Right renal cortex interstitium (tissue), 3 donors: ENCODE measurements at regions not wholly inside any gene's neighbourhood (a gene's known extent, or its start where the extent isn't known, plus 50 kb on each side); places are given as distances from the start of the nearest gene placed in this dataset.
"Not testable (repeated sequence)": the region's sequence is repeated elsewhere in the genome, so short reads cannot be mapped to it uniquely, and the experiment has no call there.

Experiments used
- DNase-seq, 3 donors: peaks; one replicate each; pipeline ENCODE4 v3.0.0-alpha.2; 2013; ENCODE audit warnings: low read depth in 3 of 3, low spot score in 2 of 3

GRCh38 chr13:54004026-54004699 lies 975.5 kb downstream of the OLFM4 start:
- no peak for DNase-seq

DNA sequence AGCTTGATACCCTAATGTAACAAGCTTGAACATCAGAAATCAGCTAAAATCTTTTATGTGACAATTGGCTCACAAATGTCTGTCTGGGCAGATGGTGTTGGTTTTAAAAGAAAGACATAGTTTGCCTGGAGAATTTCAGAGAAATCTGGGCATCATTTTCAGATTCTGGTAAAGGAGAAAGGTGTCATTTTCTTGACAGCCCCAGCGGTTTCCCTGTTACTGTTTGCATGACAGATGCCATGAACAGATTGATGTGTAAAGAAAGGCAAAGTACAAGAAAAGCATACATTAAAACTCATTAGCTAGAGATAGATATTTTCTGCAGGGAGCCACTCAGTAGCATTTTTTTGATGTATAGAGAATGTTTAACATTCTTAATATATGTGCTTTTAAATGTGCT lies 987.9 kb downstream of the OLFM4 start:
- DNase-seq = no peak

- no peak for DNase-seq
Observed at GRCh38 chr13:54018485-54018884, 989.9 kb downstream of the OLFM4 start.

DNA sequence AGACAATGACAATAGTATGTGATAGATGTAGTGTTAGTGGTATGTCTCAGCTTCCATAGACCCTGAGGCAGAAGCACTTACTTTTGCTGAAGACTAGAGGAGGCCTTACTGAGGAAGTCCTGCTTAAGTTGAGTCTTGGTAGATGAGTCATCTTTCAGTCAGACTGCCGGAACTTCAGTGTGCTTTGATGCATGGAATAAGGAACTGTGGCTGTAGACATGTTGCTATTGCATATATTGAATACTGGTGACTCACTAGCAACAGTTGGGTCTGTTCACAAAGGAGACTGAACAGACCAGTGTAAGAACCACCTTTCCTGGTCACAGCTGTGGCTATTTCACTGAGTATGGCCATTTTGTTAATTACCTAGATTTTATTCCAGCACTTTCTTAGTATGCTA lies 1000.6 kb downstream of the OLFM4 start:
- DNase-seq = no peak

- no peak for DNase-seq
Observed at GRCh38 chr13:54029720-54030119, 1001.1 kb downstream of the OLFM4 start.

DNA sequence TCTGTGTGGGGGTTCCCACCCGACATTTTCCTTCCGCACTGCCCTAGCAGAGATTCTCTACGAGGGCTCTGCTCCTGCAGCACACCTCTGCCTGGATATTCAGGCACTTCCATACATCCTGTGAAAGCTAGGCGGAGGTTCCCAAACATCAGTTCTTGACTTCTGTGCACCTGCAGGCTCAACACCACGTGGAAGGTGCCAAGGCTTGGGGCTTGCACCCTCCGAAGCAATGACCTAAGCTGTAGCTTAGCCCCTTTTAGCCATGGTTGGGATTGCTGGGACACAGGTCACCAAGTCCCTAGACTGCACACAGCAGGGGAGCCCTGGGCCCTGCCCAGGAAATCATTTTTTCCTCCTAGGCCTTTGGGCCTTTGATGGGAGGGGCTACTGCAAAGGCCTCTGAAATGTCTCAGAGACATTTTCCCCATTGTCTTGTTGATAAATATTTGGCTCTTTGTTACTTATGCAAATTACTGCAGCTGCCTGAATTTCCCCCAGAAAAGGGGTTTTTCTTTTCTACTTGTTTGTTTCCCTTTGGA lies 1004.8 kb downstream of the OLFM4 start:
- DNase-seq = no peak

DNA sequence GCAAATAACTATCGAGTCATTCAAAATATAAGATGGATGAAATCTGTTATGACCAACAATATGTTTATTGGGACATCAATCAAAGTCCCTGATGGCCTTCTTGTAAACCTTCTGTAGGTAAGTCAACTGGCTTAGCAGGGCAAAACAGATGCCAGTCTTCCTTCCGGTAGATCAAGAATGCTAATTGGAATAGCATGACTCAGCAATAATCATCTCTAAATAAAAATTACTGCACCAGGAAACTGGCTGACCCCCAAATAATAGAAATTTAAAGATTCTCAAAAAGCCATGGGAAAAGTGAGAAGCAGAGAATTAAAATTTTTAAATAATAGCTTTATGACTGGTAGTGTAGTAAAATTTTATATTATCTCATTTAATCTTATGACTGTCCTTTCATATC lies 1005.4 kb downstream of the OLFM4 start:
- no peak for DNase-seq

DNA sequence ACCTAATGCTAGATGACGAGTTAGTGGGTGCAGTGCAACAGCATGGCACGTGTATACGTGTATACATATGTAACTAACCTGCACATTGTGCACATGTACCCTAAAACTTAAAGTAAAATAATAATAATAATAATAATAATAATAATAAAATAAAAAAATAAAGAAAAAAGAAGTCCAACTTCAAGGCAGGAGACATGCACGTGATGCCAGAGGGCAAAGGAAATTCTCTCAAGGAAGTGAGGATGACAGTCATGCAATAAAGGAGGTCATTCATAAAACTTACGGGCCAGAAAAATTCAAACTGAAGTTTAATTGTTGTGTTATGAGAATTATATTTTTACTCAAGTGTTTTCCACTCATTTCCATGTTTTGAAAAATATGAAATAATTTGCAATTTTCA lies 1028.8 kb downstream of the OLFM4 start:
- DNase-seq = not testable (repeated sequence)

DNA sequence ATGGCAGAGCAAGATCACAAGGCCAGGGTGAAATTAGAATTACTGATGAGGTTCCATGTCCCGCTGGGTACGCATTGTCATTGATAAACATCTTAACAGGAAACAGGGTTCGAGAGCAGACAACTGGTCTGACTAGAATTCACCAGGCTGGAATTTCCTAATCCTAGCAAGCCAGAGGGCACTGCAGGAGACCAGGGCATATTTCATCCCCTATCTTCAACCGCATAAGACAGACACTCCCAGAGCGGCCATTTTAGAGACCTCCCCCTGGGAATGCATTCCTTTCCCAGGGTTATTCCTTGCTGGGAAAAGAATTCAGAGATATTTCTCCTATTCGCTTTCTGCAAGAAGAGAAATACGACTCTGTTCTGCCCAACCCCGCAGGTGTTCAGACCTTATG lies 1041.3 kb downstream of the OLFM4 start:
- not testable (repeated sequence) for DNase-seq

- DNase-seq = no peak
Observed at GRCh38 chr13:54077569-54077968, 1049.0 kb downstream of the OLFM4 start.

DNA sequence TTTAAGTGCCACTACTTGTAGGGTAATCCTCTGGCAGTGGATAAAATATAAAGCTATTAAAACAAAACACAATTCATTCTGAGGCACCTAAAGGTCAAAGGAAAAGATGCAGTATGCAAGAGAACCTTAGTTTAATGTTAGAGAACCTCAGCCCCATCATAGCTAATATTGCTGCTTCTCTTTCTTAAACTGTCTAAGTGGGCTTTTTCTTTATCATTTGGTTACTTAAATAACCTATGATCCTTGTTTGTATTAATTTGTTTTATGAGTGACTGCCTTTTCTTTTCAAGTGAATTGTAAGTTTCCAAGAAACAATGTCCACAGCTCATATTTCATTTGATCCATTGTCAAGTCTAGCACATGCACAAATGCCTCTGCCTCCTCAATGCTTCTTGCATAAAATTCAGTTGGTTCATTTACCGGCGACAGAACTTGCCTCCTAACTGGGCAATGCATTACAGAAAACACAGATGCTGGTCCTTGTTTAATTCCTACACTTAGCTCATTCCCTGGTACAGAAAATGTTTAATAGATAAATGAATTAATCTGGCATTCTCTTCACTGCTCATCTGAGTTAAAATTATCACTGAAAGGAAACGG lies 1049.8 kb downstream of the OLFM4 start:
- no peak for DNase-seq

- not testable (repeated sequence) for DNase-seq
Observed at GRCh38 chr13:54082309-54082708, 1053.7 kb downstream of the OLFM4 start.

GRCh38 chr13:54091884-54092283 lies 1063.3 kb downstream of the OLFM4 start:
- DNase-seq = no peak

GRCh38 chr13:54092686-54093085 lies 1064.1 kb downstream of the OLFM4 start:
- DNase-seq = no peak

DNA sequence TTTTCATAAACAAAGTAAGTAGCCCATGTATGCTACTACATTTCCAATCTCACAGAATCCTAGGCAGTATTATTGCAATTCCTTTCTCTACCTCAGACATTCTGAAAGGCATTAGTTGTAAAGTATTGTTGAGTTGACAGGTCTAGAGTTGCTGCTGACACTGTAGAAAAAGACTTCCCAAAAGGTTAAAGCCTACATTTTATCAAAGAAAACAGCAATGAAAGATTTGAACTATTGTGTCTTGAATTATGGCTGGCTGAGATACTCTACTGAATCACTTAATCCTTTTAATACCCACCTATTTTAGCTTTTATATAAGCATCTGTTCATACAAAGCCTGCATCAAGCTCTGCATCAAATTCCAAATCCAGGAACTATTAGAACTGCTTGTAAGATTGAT lies 1082.0 kb downstream of the OLFM4 start:
- no peak for DNase-seq

DNA sequence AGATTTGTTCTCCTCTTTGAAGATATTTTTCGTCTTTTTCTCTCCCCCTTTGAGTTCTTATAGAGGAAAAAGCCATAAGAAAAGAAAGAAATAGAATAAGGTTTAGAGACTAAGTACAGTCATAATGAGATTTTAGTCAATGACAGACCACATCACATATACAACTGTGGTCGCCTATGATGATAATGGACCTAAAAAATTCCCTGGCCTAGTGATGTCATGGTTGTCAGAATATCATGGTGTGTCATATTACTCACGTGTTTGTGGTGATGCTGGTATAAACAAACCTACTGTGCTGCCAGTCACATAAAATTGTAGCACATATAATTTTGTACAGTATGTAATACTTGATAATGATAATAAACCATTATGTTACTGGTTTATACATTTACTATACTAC lies 1096.1 kb downstream of the OLFM4 start:
- DNase-seq = no peak

DNA sequence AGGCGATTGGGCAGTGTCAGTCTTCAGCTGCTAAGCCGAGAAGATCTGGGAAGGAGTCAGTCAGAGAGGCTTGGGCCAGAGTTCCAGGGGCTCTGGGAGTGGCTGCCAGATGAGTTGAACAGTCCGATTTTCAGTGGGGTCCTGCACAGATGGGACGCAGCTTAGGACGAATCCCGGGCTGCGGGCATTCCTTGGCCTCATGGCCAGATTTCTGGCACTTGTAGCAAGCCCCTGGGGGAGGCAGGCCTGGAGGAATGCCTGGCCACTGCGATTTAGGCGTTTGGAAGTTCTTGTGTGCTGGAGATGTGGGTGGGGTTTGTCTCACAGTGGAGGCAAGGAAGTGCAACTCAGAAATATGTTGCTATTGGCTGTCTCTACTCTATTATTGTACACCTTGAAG lies 1102.3 kb downstream of the OLFM4 start:
- DNase-seq = not testable (repeated sequence)

- not testable (repeated sequence) for DNase-seq
Observed at GRCh38 chr13:54131433-54131832, 1102.8 kb downstream of the OLFM4 start.

GRCh38 chr13:54132127-54132526 lies 1103.5 kb downstream of the OLFM4 start:
- DNase-seq = not testable (repeated sequence)

- DNase-seq = not testable (repeated sequence)
Observed at GRCh38 chr13:54132720-54133119, 1104.1 kb downstream of the OLFM4 start.

GRCh38 chr13:54133746-54134145 lies 1105.1 kb downstream of the OLFM4 start:
- DNase-seq = no peak

DNA sequence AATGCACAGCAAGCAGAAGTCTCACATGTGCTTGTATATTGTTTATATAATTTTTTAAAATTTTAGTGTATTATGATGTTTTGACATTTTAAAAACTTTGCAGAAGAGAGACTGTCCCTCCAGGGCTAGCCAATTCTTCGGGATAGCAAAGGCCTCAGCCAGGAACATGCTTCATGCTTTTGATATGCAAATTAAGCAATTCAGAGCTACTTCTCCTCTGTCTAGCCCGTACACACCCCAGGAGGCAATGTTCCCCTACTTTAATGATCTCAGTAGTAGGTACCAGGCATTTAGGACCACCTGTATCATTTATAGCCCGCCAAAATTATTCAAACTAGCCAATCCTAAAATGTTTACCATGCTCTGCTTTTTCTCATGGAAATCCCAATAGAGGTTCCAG lies 1116.2 kb downstream of the OLFM4 start:
- no peak for DNase-seq
